CD14-positive monocyte (primary cell): ENCODE measurements at regions not wholly inside any gene's neighbourhood (a gene's known extent, or its start where the extent isn't known, plus 50 kb on each side); places are given as distances from the start of the nearest gene placed in this dataset.

ENCODE experiments used
- DNase-seq, 3 donors: peaks; one replicate each; pipeline ENCODE4 v3.0.0-alpha.2; 2011 to 2022
- H2AFZ ChIP-seq: 2 replicates; pipeline ENCODE4 v1.6.0; 2012; ENCODE audit warnings: mild to moderate bottlenecking, low read depth, low read length, inconsistent platforms; ENCODE audit not compliant: insufficient read depth, poor library complexity, severe bottlenecking
- H3K27ac ChIP-seq, 2 donors: 1 replicate in 1 of 2; 2 replicates in 1 of 2; pipeline ENCODE4 v1.5.1; 2012 to 2013; ENCODE audit warnings: low read length in 2 of 2, control low read depth in 1 of 2, inconsistent platforms in 1 of 2, low read depth in 1 of 2, mild to moderate bottlenecking in 1 of 2
- H3K27me3 ChIP-seq, 2 donors: one replicate each; pipeline versions ENCODE4 v1.6.0 to v1.6.1; 2011 to 2013; ENCODE audit warnings: low read length in 2 of 2; ENCODE audit not compliant: control insufficient read depth in 2 of 2, insufficient read depth in 2 of 2
- H3K36me3 ChIP-seq, 2 donors: replicated peaks in 1 of 2; 1 replicate in 1 of 2; 2 replicates in 1 of 2; pipeline versions ENCODE4 v1.5.1 to v1.6.1; 2012 to 2013; ENCODE audit warnings: low read length in 2 of 2, control low read depth in 1 of 2, inconsistent platforms in 1 of 2, mild to moderate bottlenecking in 1 of 2; ENCODE audit not compliant: insufficient read depth in 2 of 2, control insufficient read depth in 1 of 2
- H3K4me1 ChIP-seq, 2 donors: 1 replicate in 1 of 2; 2 replicates in 1 of 2; pipeline versions ENCODE4 v1.5.1 to v1.6.1; 2012 to 2013; ENCODE audit warnings: low read length in 2 of 2, control low read depth in 1 of 2, inconsistent platforms in 1 of 2, mild to moderate bottlenecking in 1 of 2, moderate library complexity in 1 of 2; ENCODE audit not compliant: insufficient read depth in 2 of 2, control insufficient read depth in 1 of 2
- H3K4me2 ChIP-seq: replicated peaks from 2 replicates; pipeline ENCODE3; 2012; ENCODE audit warnings: low read length, moderate library complexity, mild to moderate bottlenecking; ENCODE audit not compliant: poor library complexity, severe bottlenecking; ENCODE audit errors: extremely low read depth
- H3K4me3 ChIP-seq, 3 experiments: fragments of 200-600 bp in 1 of 3; sonication (generic) in 1 of 3; replicated peaks in 1 of 3; 1 replicate in 2 of 3; 2 replicates in 1 of 3; pipeline ENCODE4 v1.5.1; 2011 to 2013; ENCODE audit warnings: low read length in 3 of 3, mild to moderate bottlenecking in 3 of 3, control low read depth in 2 of 3, low read depth in 2 of 3, inconsistent platforms in 1 of 3, moderate library complexity in 1 of 3
- H3K79me2 ChIP-seq: 2 replicates; pipeline ENCODE4 v1.6.0; 2012; ENCODE audit warnings: mild to moderate bottlenecking, control low read depth, inconsistent platforms, low read length, moderate library complexity; ENCODE audit not compliant: insufficient read depth
- H3K9ac ChIP-seq: 2 replicates; pipeline ENCODE4 v1.6.0; 2017; ENCODE audit warnings: low read length, mild to moderate bottlenecking; ENCODE audit not compliant: insufficient read depth, poor library complexity, severe bottlenecking
- H3K9me3 ChIP-seq, 2 donors: replicated peaks in 1 of 2; 1 replicate in 1 of 2; 2 replicates in 1 of 2; pipeline versions ENCODE4 v1.5.1 to v1.6.1; 2012 to 2013; ENCODE audit warnings: low read length in 2 of 2, control low read depth in 1 of 2; ENCODE audit not compliant: control insufficient read depth in 1 of 2, insufficient read depth in 1 of 2
- H4K20me1 ChIP-seq: 2 replicates; pipeline ENCODE4 v1.6.0; 2012; ENCODE audit warnings: mild to moderate bottlenecking, low read length, control low read depth, moderate library complexity; ENCODE audit not compliant: insufficient read depth
- H3K27ac Mint-ChIP-seq, 7 donors: one replicate each; pipeline ENCODE4 v1.8.0; 2020; ENCODE audit warnings: mild to moderate bottlenecking in 7 of 7, mixed read lengths in 7 of 7, moderate library complexity in 6 of 7, inconsistent platforms in 2 of 7
- H3K27me3 Mint-ChIP-seq, 3 donors: one replicate each; pipeline ENCODE4 v1.8.0; 2021 to 2022; ENCODE audit warnings: low read depth in 3 of 3, mild to moderate bottlenecking in 3 of 3, mixed read lengths in 3 of 3, moderate library complexity in 3 of 3, inconsistent platforms in 1 of 3
- H3K36me3 Mint-ChIP-seq, 2 donors: one replicate each; pipeline ENCODE4 v1.8.0; 2020; ENCODE audit warnings: mixed read lengths in 2 of 2, inconsistent platforms in 1 of 2, mild to moderate bottlenecking in 1 of 2
- H3K4me1 Mint-ChIP-seq: one replicate; pipeline ENCODE4 v1.8.0; 2020; ENCODE audit warnings: mild to moderate bottlenecking, mixed read lengths
- H3K4me3 Mint-ChIP-seq, 2 donors: one replicate each; pipeline ENCODE4 v1.8.0; 2020; ENCODE audit warnings: mild to moderate bottlenecking in 2 of 2, mixed read lengths in 2 of 2, moderate library complexity in 1 of 2
- H3K9me3 Mint-ChIP-seq, 7 donors: one replicate each; pipeline ENCODE4 v1.8.0; 2020 to 2022; ENCODE audit warnings: mixed read lengths in 7 of 7, mild to moderate bottlenecking in 6 of 7, moderate library complexity in 6 of 7, inconsistent platforms in 2 of 7
- WGBS: methylation state at CpG from one replicate; pipeline ENCODE4 v1.1.5; 2013; ENCODE audit warnings: missing lambda C conversion rate; ENCODE audit not compliant: insufficient coverage; 5-methylcytosine and 5-hydroxymethylcytosine counted together
- intact Hi-C, 2 donors: fragments of 100-400 bp; cut with micrococcal nuclease; formaldehyde crosslinking; loops; one replicate each; pipeline versions ENCODE4 v1.15.0 to v1.15.1; 2023
- TF ChIP-seq, protein P1 (sequence below): fragments of 200-600 bp; IDR thresholded peaks from one replicate; pipeline ENCODE4 v1.8.0; 2022; ENCODE audit warnings: antibody characterized with exemption, mild to moderate bottlenecking

DNA sequence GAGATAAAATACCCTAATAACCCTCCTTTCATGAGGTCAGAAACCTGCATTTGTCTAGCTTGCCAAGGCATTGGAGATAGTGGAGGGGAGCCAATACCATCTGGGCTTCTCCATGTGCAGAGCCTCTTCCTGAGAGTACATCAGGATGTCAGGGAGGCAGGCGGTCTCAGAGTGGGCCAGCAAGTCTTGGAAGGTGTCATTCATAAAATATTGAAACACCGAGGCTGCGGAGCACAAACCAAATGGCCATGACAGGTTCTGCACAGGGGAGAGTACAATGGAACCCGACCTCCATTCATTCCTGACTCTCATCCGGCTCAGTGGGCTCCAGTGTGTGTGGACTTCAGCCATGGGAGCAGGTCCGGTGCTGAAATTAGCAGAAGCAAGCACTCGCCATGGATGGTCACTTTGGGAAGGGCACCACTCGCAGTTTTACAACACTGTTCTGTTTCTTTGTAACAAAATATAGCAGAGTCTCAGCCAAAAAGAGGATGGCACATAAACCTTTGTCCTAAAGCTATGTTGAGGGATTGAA, 446.6 kb downstream of the SIPA1L2 start:
- TF ChIP-seq, protein P1, sequence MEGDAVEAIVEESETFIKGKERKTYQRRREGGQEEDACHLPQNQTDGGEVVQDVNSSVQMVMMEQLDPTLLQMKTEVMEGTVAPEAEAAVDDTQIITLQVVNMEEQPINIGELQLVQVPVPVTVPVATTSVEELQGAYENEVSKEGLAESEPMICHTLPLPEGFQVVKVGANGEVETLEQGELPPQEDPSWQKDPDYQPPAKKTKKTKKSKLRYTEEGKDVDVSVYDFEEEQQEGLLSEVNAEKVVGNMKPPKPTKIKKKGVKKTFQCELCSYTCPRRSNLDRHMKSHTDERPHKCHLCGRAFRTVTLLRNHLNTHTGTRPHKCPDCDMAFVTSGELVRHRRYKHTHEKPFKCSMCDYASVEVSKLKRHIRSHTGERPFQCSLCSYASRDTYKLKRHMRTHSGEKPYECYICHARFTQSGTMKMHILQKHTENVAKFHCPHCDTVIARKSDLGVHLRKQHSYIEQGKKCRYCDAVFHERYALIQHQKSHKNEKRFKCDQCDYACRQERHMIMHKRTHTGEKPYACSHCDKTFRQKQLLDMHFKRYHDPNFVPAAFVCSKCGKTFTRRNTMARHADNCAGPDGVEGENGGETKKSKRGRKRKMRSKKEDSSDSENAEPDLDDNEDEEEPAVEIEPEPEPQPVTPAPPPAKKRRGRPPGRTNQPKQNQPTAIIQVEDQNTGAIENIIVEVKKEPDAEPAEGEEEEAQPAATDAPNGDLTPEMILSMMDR = no peak
- Histone ChIP-seq H3K4me3 (no peak overlapping the region), H3K4me2 (no peak overlapping the region), H3K4me1 (no peaks in the 10 kb centered on the region), H3K9me3 (peaks cover 0 to 12% of the 10 kb centered on the region in 2 donors), H2AFZ (no peak overlapping the region), H3K9ac (no peak overlapping the region), H3K27me3 (no peaks in the 10 kb centered on the region), H3K27ac (no peak overlapping the region), H3K79me2 (no peaks in the 10 kb centered on the region), H3K36me3 (no peaks in the 10 kb centered on the region), H4K20me1 (no peaks in the 10 kb centered on the region)
- H3K27me3 Mint-ChIP-seq = peaks cover 6 to 8% (median 7%) of the 10 kb centered on the region in 3 donors
- WGBS = 80% methylated on average over 8 of the region's 8 CpGs
- H3K27ac Mint-ChIP-seq = no peak overlapping the region
- no peaks in the 10 kb centered on the region for H3K4me1 Mint-ChIP-seq
- no peak overlapping the region for H3K4me3 Mint-ChIP-seq
- no peak for DNase-seq
- H3K9me3 Mint-ChIP-seq = peaks cover 0 to 11% (median 5%) of the 10 kb centered on the region in 7 donors
- intact Hi-C loops = no loop called here
- no peaks in the 10 kb centered on the region for H3K36me3 Mint-ChIP-seq

GRCh38 chr1:232182236-232182635, 447.7 kb downstream of the SIPA1L2 start:
- Histone ChIP-seq H3K9me3 (peaks cover 0 to 12% of the 10 kb centered on the region in 2 donors), H3K27me3 (no peaks in the 10 kb centered on the region), H3K9ac (no peak overlapping the region), H3K4me2 (no peak overlapping the region), H3K27ac (no peak overlapping the region), H3K4me3 (no peak overlapping the region), H4K20me1 (no peaks in the 10 kb centered on the region), H3K79me2 (no peaks in the 10 kb centered on the region), H3K36me3 (no peaks in the 10 kb centered on the region), H3K4me1 (no peaks in the 10 kb centered on the region), H2AFZ (no peak overlapping the region)
- Mint-ChIP-seq H3K9me3 (peaks cover 0 to 11% (median 5%) of the 10 kb centered on the region in 7 donors), H3K4me1 (no peaks in the 10 kb centered on the region), H3K27ac (no peak overlapping the region), H3K27me3 (peaks cover 6 to 7% (median 6%) of the 10 kb centered on the region in 3 donors), H3K4me3 (no peak overlapping the region), H3K36me3 (no peaks in the 10 kb centered on the region)
- intact Hi-C loops = no loop called here
- no peak for DNase-seq
- TF ChIP-seq, protein P1 = no peak
- 81% methylated on average over 7 of the region's 8 CpGs for WGBS
